ENCODE measurements at regions not wholly inside any gene's neighbourhood (a gene's known extent, or its start where the extent isn't known, plus 50 kb on each side); places are given as distances from the start of the nearest gene placed in this dataset.

GRCh38 chr2:65791404-65791975, 359.1 kb upstream of the SPRED2 start:
- no peak for DNase-seq
- TF ChIP-seq CTCF (IDR thresholded peaks at IDR 0.05) (no peak), POLR2A (IDR thresholded peaks at IDR 0.05) (no peak)
- H3K9me3 ChIP-seq, result no peaks in the 10 kb centered on the region

GRCh38 chr2:65790676-65790935, 358.2 kb upstream of the SPRED2 start:
- Histone ChIP-seq H3K27me3 (no peaks in the 10 kb centered on the region), H3K4me1 (no peaks in the 10 kb centered on the region), H3K9me3 (no peaks in the 10 kb centered on the region), H3K4me3 (no peak overlapping the region), H3K27ac (no peak overlapping the region), H3K36me3 (no peaks in the 10 kb centered on the region)
- TF ChIP-seq CTCF (IDR thresholded peaks at IDR 0.05) (no peak), POLR2A (IDR thresholded peaks at IDR 0.05) (no peak)
- no peak for DNase-seq

More at GRCh38 chr2:65791404-65791975, 359.1 kb upstream of the SPRED2 start:
- H3K27me3 ChIP-seq, result no peaks in the 10 kb centered on the region
- H3K4me1 ChIP-seq, result no peaks in the 10 kb centered on the region
- H3K27ac ChIP-seq, result no peak overlapping the region
- H3K4me3 ChIP-seq, result no peak overlapping the region
- no peaks in the 10 kb centered on the region for H3K36me3 ChIP-seq

GRCh38 chr2:65789923-65790675, 357.7 kb upstream of the SPRED2 start:
- Histone ChIP-seq H3K4me3 (no peak overlapping the region), H3K27ac (no peak overlapping the region), H3K4me1 (no peaks in the 10 kb centered on the region), H3K27me3 (no peaks in the 10 kb centered on the region), H3K9me3 (no peaks in the 10 kb centered on the region), H3K36me3 (no peaks in the 10 kb centered on the region)
- no peak for DNase-seq
- TF ChIP-seq POLR2A (IDR thresholded peaks at IDR 0.05) (no peak), CTCF (IDR thresholded peaks at IDR 0.05) (no peak)

- H3K36me3 ChIP-seq, result no peaks in the 10 kb centered on the region
- H3K27me3 ChIP-seq, result no peaks in the 10 kb centered on the region
- no peaks in the 10 kb centered on the region for H3K4me1 ChIP-seq
- no peaks in the 10 kb centered on the region for H3K9me3 ChIP-seq
- H3K27ac ChIP-seq, result no peak overlapping the region
- no peak for DNase-seq
- TF ChIP-seq CTCF (IDR thresholded peaks at IDR 0.05), result no peak
- no peak for TF ChIP-seq POLR2A (IDR thresholded peaks at IDR 0.05)
- H3K4me3 ChIP-seq, result no peak overlapping the region
Observed at GRCh38 chr2:65788556-65788955, 356.2 kb upstream of the SPRED2 start.

GRCh38 chr2:65786765-65787164, 354.4 kb upstream of the SPRED2 start:
- no peak for DNase-seq
- Histone ChIP-seq H3K27ac (no peak overlapping the region), H3K36me3 (no peaks in the 10 kb centered on the region), H3K27me3 (no peaks in the 10 kb centered on the region), H3K4me1 (no peaks in the 10 kb centered on the region), H3K9me3 (no peaks in the 10 kb centered on the region), H3K4me3 (no peak overlapping the region)
- TF ChIP-seq POLR2A (IDR thresholded peaks at IDR 0.05) (no peak), CTCF (IDR thresholded peaks at IDR 0.05) (no peak)

All from Peyer's patch (tissue), 4 donors.